DND-41 (cell line): ENCODE measurements at regions not wholly inside any gene's neighbourhood (a gene's known extent, or its start where the extent isn't known, plus 50 kb on each side); places are given as distances from the start of the nearest gene placed in this dataset.

ENCODE experiments used
- EZH2 ChIP-seq: IDR thresholded peaks from 3 replicates; pipeline ENCODE4 v1.6.1; 2012; ENCODE audit warnings: borderline replicate concordance, low read depth, mild to moderate bottlenecking, moderate library complexity, low read length, inconsistent platforms; ENCODE audit not compliant: severe bottlenecking
- TF ChIP-seq, protein P1 (sequence below): IDR thresholded peaks from 2 replicates; pipeline ENCODE4 v1.5.1; 2012; ENCODE audit warnings: borderline replicate concordance, low read length, moderate library complexity, mild to moderate bottlenecking; ENCODE audit not compliant: poor library complexity, severe bottlenecking; ENCODE audit errors: extremely low read depth

DNA sequence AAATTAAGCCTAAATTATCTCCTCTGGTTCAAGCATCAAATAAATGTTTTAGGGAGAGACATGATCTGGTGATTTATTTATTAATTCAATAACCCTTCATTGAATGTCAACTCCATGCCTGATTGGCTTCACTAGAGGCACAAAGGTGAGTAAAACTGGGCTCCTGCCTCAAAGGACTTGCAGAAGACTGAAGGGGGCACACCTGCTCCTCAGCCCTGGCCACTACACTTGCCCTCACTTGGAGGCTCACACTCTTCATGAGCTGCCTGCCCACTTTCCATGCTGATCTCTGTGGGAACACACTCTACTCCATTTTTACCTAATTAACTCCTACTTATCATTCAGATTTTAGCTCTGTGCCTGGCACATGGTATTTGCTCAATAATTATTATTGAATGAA, 84.4 kb upstream of the KCNMB2 start:
- TF ChIP-seq, protein P1, sequence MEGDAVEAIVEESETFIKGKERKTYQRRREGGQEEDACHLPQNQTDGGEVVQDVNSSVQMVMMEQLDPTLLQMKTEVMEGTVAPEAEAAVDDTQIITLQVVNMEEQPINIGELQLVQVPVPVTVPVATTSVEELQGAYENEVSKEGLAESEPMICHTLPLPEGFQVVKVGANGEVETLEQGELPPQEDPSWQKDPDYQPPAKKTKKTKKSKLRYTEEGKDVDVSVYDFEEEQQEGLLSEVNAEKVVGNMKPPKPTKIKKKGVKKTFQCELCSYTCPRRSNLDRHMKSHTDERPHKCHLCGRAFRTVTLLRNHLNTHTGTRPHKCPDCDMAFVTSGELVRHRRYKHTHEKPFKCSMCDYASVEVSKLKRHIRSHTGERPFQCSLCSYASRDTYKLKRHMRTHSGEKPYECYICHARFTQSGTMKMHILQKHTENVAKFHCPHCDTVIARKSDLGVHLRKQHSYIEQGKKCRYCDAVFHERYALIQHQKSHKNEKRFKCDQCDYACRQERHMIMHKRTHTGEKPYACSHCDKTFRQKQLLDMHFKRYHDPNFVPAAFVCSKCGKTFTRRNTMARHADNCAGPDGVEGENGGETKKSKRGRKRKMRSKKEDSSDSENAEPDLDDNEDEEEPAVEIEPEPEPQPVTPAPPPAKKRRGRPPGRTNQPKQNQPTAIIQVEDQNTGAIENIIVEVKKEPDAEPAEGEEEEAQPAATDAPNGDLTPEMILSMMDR: no peak
- no peak for TF ChIP-seq EZH2
